ENCODE measurements at regions not wholly inside any gene's neighbourhood (a gene's known extent, or its start where the extent isn't known, plus 50 kb on each side); places are given as distances from the start of the nearest gene placed in this dataset.

DNA sequence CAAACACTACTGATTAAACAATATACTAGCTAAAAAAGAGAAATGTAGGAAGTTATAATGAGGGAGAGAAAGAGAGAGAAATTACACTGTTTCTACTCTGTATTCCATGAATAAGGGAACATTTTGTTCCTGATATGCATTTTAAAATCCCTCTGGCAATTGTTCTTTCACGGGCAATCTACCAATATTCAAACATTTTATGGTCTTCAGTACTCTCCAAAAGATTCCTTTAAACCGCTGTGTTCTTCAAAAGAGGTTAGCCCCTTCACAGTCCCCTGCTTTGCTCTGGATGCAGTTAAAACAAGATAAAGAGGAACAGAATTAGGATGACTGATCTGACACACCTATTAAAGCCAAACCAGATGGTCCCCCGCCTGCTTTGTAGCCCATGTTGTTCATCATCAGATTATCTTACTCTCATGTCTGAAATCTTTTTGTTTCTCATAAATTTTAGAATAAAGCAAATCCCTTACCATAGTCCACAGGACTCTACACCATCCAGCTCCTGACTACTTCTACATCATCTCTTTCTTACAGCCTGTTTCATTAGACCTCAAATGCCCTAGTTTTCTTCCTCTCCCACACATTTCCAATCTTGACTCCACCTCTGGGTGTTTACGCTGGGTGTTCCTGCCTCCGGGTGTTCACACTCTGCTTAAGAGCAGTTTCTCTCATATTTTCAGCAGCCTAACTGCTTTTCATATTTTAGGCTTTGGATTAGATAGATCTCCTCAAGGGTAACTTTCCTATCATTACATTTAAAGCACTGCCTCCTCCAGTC, 399.7 kb downstream of the COL12A1 start:
- no peak for ATAC-seq (ENCODE audit: low read depth in 2 of 2)

DNA sequence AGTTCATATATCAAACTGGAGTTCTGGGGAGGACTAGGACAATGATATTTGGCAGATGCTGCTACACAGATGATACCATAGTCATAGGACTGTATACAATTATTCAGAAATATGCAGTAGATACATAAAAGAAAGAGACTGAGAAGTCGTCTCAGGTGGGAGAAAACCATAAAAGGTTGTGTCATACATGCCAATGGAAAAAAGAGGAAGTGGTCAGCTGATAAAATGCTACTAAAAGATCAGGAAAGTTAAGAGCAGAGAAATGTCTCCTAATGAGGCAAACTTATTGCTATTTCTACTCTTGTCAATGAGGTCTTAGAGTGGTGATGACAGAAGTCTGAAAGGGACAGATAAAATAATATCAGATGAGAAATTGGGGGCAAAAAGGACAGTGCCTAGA, 407.6 kb downstream of the COL12A1 start:
- no peaks in the 10 kb centered on the region for H3K4me1 Mint-ChIP-seq
- Histone ChIP-seq H3K27me3 (ENCODE audit: control insufficient read depth, insufficient read depth, low read length) (no peaks in the 10 kb centered on the region), H3K4me1 (ENCODE audit: control insufficient read depth, insufficient read depth, low read length, poor library complexity, severe bottlenecking) (no peaks in the 10 kb centered on the region), H3K9me3 (ENCODE audit: control insufficient read depth in 2 of 2, low read length in 2 of 2) (peaks cover 0 to 8% of the 10 kb centered on the region in 2 experiments), H3K4me3 (ENCODE audit: low read depth, low read length) (no peak overlapping the region), H3K36me3 (ENCODE audit: control insufficient read depth, insufficient read depth, low read length) (no peaks in the 10 kb centered on the region), H3K27ac (ENCODE audit: insufficient read depth, low read length, poor library complexity, severe bottlenecking) (no peak overlapping the region)
- peaks cover 6 to 23% (median 8%) of the 10 kb centered on the region in 7 donors for H3K9me3 Mint-ChIP-seq
- H3K27me3 Mint-ChIP-seq = no peaks in the 10 kb centered on the region
- H3K27ac Mint-ChIP-seq = no peak overlapping the region
- H3K4me3 Mint-ChIP-seq = no peak overlapping the region
- H3K36me3 Mint-ChIP-seq = no peaks in the 10 kb centered on the region
- DNase-seq = no peak
- no peak for ATAC-seq (ENCODE audit: low read depth in 2 of 2)

More for the DNA sequence above, 399.7 kb downstream of the COL12A1 start:
- no peaks in the 10 kb centered on the region for H3K27me3 ChIP-seq (ENCODE audit: control insufficient read depth, insufficient read depth, low read length)
- H3K36me3 ChIP-seq (ENCODE audit: control insufficient read depth, insufficient read depth, low read length) = no peaks in the 10 kb centered on the region
- H3K27ac ChIP-seq (ENCODE audit: insufficient read depth, low read length, poor library complexity, severe bottlenecking) = no peak overlapping the region
- Mint-ChIP-seq H3K9me3 (peaks cover 0 to 4% (median 2%) of the 10 kb centered on the region in 7 donors), H3K36me3 (no peaks in the 10 kb centered on the region), H3K4me3 (no peak overlapping the region), H3K27me3 (no peaks in the 10 kb centered on the region), H3K27ac (no peak overlapping the region), H3K4me1 (no peaks in the 10 kb centered on the region)
- DNase-seq = no peak
- no peak overlapping the region for H3K4me3 ChIP-seq (ENCODE audit: low read depth, low read length)
- no peaks in the 10 kb centered on the region for H3K4me1 ChIP-seq (ENCODE audit: control insufficient read depth, insufficient read depth, low read length, poor library complexity, severe bottlenecking)
- no peaks in the 10 kb centered on the region for H3K9me3 ChIP-seq (ENCODE audit: control insufficient read depth in 2 of 2, low read length in 2 of 2)

DNA sequence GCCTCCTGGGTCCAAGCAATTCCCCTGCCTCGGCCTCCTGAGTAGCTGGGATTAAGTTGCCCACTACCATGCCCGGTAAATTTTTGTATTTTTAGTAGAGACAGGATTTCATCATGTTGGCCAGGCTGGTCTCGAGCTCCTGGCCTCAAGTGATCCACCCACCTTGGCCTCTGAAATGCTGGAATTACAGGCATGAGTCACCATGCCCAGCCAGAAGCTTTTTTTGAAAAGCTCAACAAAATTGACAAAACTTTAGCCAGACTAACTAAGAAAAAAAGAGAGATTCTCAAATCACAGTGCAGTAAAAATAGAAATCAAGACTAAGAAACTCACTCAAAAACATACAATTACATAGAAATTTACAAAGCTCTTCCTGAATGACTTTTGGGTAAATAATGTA, 420.6 kb downstream of the COL12A1 start:
- H3K36me3 Mint-ChIP-seq = no peaks in the 10 kb centered on the region
- no peaks in the 10 kb centered on the region for H3K4me1 Mint-ChIP-seq
- peaks cover 0 to 10% (median 7%) of the 10 kb centered on the region in 7 donors for H3K9me3 Mint-ChIP-seq
- ATAC-seq (ENCODE audit: low read depth in 2 of 2) (no peak), DNase-seq (no peak)
- Histone ChIP-seq H3K4me1 (ENCODE audit: control insufficient read depth, insufficient read depth, low read length, poor library complexity, severe bottlenecking) (no peaks in the 10 kb centered on the region), H3K9me3 (ENCODE audit: control insufficient read depth in 2 of 2, low read length in 2 of 2) (no peaks in the 10 kb centered on the region), H3K27me3 (ENCODE audit: control insufficient read depth, insufficient read depth, low read length) (no peaks in the 10 kb centered on the region), H3K27ac (ENCODE audit: insufficient read depth, low read length, poor library complexity, severe bottlenecking) (no peak overlapping the region), H3K36me3 (ENCODE audit: control insufficient read depth, insufficient read depth, low read length) (no peaks in the 10 kb centered on the region), H3K4me3 (ENCODE audit: low read depth, low read length) (no peak overlapping the region)
- no peaks in the 10 kb centered on the region for H3K27me3 Mint-ChIP-seq
- H3K4me3 Mint-ChIP-seq = no peak overlapping the region
- H3K27ac Mint-ChIP-seq = no peak overlapping the region

DNA sequence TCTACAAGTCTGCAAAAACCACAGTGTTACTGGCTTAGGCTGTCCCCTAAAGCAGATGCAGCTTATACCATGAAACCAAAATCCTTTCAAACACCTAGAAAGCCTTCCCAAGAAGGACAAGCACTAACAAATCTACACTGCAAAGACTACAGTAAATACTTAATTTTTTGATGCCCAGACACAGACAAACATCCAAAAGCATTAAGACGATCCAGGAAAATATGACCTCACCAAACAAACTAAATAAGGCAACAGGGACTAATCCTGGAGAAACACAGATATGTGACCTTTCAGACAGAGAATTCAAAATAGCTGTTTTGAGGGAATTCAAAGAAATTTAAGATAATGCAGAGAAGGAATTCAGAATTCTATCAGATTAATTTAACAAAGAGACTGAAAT, 423.5 kb downstream of the COL12A1 start:
- H3K36me3 Mint-ChIP-seq = no peaks in the 10 kb centered on the region
- no peak for DNase-seq
- no peaks in the 10 kb centered on the region for H3K27me3 Mint-ChIP-seq
- Histone ChIP-seq H3K36me3 (ENCODE audit: control insufficient read depth, insufficient read depth, low read length) (no peaks in the 10 kb centered on the region), H3K4me1 (ENCODE audit: control insufficient read depth, insufficient read depth, low read length, poor library complexity, severe bottlenecking) (no peaks in the 10 kb centered on the region), H3K9me3 (ENCODE audit: control insufficient read depth in 2 of 2, low read length in 2 of 2) (no peaks in the 10 kb centered on the region), H3K27ac (ENCODE audit: insufficient read depth, low read length, poor library complexity, severe bottlenecking) (no peak overlapping the region), H3K27me3 (ENCODE audit: control insufficient read depth, insufficient read depth, low read length) (no peaks in the 10 kb centered on the region), H3K4me3 (ENCODE audit: low read depth, low read length) (no peak overlapping the region)
- peaks cover 0 to 15% (median 8%) of the 10 kb centered on the region in 7 donors for H3K9me3 Mint-ChIP-seq
- H3K4me1 Mint-ChIP-seq = no peaks in the 10 kb centered on the region
- no peak overlapping the region for H3K4me3 Mint-ChIP-seq
- no peak overlapping the region for H3K27ac Mint-ChIP-seq
- no peak for ATAC-seq (ENCODE audit: low read depth in 2 of 2)

DNA sequence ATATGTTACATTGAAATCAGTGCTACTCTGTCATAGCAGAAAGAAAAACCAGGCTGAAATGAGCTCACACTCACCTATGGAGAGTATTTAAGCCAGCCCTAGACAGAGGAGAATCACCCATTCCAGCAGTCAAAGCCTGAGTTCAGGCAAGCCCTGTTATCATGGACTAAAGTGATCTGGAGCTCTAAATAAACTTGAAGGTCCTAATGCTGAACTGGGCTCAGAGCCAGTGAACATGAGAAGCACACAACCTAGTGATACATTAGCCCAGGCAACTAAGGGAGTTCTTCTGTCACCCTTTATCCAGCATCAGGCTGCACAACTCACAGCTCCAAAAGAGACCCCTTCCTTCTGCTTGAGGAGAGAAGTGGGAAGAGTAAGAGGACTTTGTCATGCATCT, 425.0 kb downstream of the COL12A1 start:
- H3K27me3 Mint-ChIP-seq = no peaks in the 10 kb centered on the region
- peaks cover 0 to 15% (median 6%) of the 10 kb centered on the region in 7 donors for H3K9me3 Mint-ChIP-seq

DNA sequence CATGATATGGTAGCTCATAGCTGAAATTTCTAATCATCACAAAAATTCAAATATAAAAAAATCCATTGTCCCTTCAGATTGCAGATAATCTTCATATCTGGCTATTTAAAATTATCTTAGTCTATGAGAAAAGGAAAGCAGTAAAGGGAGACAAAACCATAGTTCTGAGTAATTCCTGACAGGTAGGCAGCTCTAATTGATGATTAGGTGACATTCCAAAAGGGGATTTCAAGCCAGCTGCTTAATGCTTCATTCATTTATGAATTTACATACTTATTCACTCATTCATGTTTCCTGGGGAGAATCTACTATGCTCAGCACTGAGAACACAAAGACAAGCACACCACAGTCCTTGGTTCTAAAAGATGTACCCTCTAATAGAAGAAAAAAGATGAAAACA, 437.1 kb downstream of the COL12A1 start:
- no peak overlapping the region for H3K27ac ChIP-seq (ENCODE audit: insufficient read depth, low read length, poor library complexity, severe bottlenecking)
- no peak overlapping the region for H3K4me3 Mint-ChIP-seq
- no peak for DNase-seq
- no peak overlapping the region for H3K27ac Mint-ChIP-seq
- H3K9me3 Mint-ChIP-seq = peaks cover 0 to 8% (median 2%) of the 10 kb centered on the region in 7 donors
- H3K9me3 ChIP-seq (ENCODE audit: control insufficient read depth in 2 of 2, low read length in 2 of 2) = no peaks in the 10 kb centered on the region
- no peaks in the 10 kb centered on the region for H3K36me3 Mint-ChIP-seq
- no peaks in the 10 kb centered on the region for H3K27me3 Mint-ChIP-seq
- no peak overlapping the region for H3K4me3 ChIP-seq (ENCODE audit: low read depth, low read length)
- no peaks in the 10 kb centered on the region for H3K4me1 Mint-ChIP-seq
- ATAC-seq (ENCODE audit: low read depth in 2 of 2) = no peak
- no peaks in the 10 kb centered on the region for H3K27me3 ChIP-seq (ENCODE audit: control insufficient read depth, insufficient read depth, low read length)
- no peaks in the 10 kb centered on the region for H3K36me3 ChIP-seq (ENCODE audit: control insufficient read depth, insufficient read depth, low read length)
- no peaks in the 10 kb centered on the region for H3K4me1 ChIP-seq (ENCODE audit: control insufficient read depth, insufficient read depth, low read length, poor library complexity, severe bottlenecking)

More for the DNA sequence above, 425.0 kb downstream of the COL12A1 start:
- Histone ChIP-seq H3K27ac (ENCODE audit: insufficient read depth, low read length, poor library complexity, severe bottlenecking) (no peak overlapping the region), H3K36me3 (ENCODE audit: control insufficient read depth, insufficient read depth, low read length) (no peaks in the 10 kb centered on the region), H3K9me3 (ENCODE audit: control insufficient read depth in 2 of 2, low read length in 2 of 2) (no peaks in the 10 kb centered on the region), H3K27me3 (ENCODE audit: control insufficient read depth, insufficient read depth, low read length) (no peaks in the 10 kb centered on the region), H3K4me3 (ENCODE audit: low read depth, low read length) (no peak overlapping the region), H3K4me1 (ENCODE audit: control insufficient read depth, insufficient read depth, low read length, poor library complexity, severe bottlenecking) (no peaks in the 10 kb centered on the region)
- H3K4me1 Mint-ChIP-seq = no peaks in the 10 kb centered on the region
- ATAC-seq (ENCODE audit: low read depth in 2 of 2) = no peak
- no peak overlapping the region for H3K4me3 Mint-ChIP-seq
- no peak overlapping the region for H3K27ac Mint-ChIP-seq
- no peak for DNase-seq
- no peaks in the 10 kb centered on the region for H3K36me3 Mint-ChIP-seq

DNA sequence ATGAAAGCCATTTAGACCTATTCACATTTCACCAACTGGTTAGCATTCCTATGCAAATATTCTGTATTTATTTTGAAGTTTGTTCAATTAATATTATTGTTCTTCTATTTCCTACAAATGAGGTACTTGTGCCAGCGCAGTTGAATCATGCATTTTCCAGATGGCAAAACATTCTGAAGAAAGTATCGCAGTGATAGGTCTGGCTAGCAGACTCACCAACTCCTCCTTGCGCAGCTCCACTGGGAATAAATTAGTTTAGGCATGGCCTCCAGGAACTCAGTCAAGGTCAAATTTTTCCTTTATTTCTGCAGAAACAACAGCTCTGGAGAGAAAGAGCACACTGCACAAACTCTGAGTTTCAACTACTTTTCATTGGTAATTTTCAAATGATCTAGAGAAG, 437.7 kb downstream of the COL12A1 start:
- no peaks in the 10 kb centered on the region for H3K27me3 Mint-ChIP-seq
- no peaks in the 10 kb centered on the region for H3K4me1 Mint-ChIP-seq
- H3K4me3 Mint-ChIP-seq = no peak overlapping the region
- no peak for DNase-seq
- H3K4me1 ChIP-seq (ENCODE audit: control insufficient read depth, insufficient read depth, low read length, poor library complexity, severe bottlenecking) = no peaks in the 10 kb centered on the region
- no peak overlapping the region for H3K27ac Mint-ChIP-seq
- no peaks in the 10 kb centered on the region for H3K9me3 ChIP-seq (ENCODE audit: control insufficient read depth in 2 of 2, low read length in 2 of 2)
- no peaks in the 10 kb centered on the region for H3K27me3 ChIP-seq (ENCODE audit: control insufficient read depth, insufficient read depth, low read length)
- H3K4me3 ChIP-seq (ENCODE audit: low read depth, low read length) = no peak overlapping the region
- peaks cover 0 to 8% (median 3%) of the 10 kb centered on the region in 7 donors for H3K9me3 Mint-ChIP-seq
- ATAC-seq (ENCODE audit: low read depth in 2 of 2) = no peak
- no peaks in the 10 kb centered on the region for H3K36me3 ChIP-seq (ENCODE audit: control insufficient read depth, insufficient read depth, low read length)
- H3K36me3 Mint-ChIP-seq = no peaks in the 10 kb centered on the region
- no peak overlapping the region for H3K27ac ChIP-seq (ENCODE audit: insufficient read depth, low read length, poor library complexity, severe bottlenecking)

DNA sequence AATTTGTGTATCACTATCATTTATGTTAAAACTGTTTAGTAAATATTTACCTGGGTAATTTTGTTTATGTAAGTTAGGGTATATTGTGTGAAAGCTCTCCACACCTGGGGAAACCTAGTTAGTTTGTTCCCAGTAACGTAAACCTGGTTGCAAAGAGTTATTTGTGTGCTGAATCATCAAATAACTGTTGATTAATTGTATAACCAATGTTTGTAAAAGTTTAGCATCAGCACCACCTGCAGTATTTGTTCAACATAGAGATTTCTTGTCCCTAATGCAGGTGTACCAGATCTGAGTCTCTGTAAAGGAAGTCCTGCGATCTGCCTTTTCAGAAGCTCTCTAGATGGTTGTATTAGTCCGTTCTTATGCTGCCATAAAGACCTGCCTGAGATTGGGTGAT, 440.4 kb downstream of the COL12A1 start:
- H3K36me3 ChIP-seq (ENCODE audit: control insufficient read depth, insufficient read depth, low read length) = no peaks in the 10 kb centered on the region
- no peaks in the 10 kb centered on the region for H3K9me3 ChIP-seq (ENCODE audit: control insufficient read depth in 2 of 2, low read length in 2 of 2)
- H3K36me3 Mint-ChIP-seq = no peaks in the 10 kb centered on the region
- no peak for DNase-seq
- H3K4me3 Mint-ChIP-seq = no peak overlapping the region
- H3K9me3 Mint-ChIP-seq = peaks cover 0 to 5% (median 3%) of the 10 kb centered on the region in 7 donors
- no peaks in the 10 kb centered on the region for H3K27me3 Mint-ChIP-seq
- no peak overlapping the region for H3K4me3 ChIP-seq (ENCODE audit: low read depth, low read length)
- no peaks in the 10 kb centered on the region for H3K4me1 Mint-ChIP-seq
- no peaks in the 10 kb centered on the region for H3K4me1 ChIP-seq (ENCODE audit: control insufficient read depth, insufficient read depth, low read length, poor library complexity, severe bottlenecking)
- no peak for ATAC-seq (ENCODE audit: low read depth in 2 of 2)
- H3K27ac ChIP-seq (ENCODE audit: insufficient read depth, low read length, poor library complexity, severe bottlenecking) = no peak overlapping the region
- no peaks in the 10 kb centered on the region for H3K27me3 ChIP-seq (ENCODE audit: control insufficient read depth, insufficient read depth, low read length)
- no peak overlapping the region for H3K27ac Mint-ChIP-seq

All from CD4-positive, CD25-positive, alpha-beta regulatory T cell (primary cell).